Mammary epithelial cell (primary cell): ENCODE measurements at regions not wholly inside any gene's neighbourhood (a gene's known extent, or its start where the extent isn't known, plus 50 kb on each side); places are given as distances from the start of the nearest gene placed in this dataset.

ENCODE experiments used
- EZH2 ChIP-seq: IDR thresholded peaks from 2 replicates; pipeline ENCODE4 v1.6.1; 2012; ENCODE audit warnings: low read length, inconsistent platforms, borderline replicate concordance
- TF ChIP-seq, protein P1 (sequence below), 2 donors: IDR thresholded peaks in 1 of 2; conservative IDR thresholded peaks in 1 of 2; 2 replicates each; pipeline ENCODE4 v1.5.1; 2011 to 2012; ENCODE audit warnings: inconsistent platforms in 2 of 2, low read length in 2 of 2, mild to moderate bottlenecking in 2 of 2, control low read depth in 1 of 2, low read depth in 1 of 2; ENCODE audit not compliant: insufficient read depth in 1 of 2; ENCODE audit errors: extremely low read depth in 1 of 2

DNA sequence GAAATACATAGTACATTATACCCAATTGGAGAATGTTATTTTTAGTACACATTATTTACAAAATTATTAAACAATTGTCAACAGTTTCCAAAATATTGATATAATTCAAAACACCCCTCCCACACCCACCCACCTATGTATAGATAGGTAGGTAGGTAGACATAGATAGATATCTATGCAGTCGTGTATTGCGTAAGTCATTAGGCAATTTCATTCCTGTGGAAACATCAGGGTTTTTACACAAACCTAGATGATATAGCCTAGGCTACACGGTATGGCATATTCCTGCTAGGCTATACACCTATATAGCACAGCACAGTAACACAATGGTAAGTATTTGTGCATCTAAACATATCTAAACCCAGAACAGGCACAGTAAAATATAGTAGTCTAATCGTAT, 377.3 kb downstream of the ANXA1 start:
- TF ChIP-seq, protein P1, sequence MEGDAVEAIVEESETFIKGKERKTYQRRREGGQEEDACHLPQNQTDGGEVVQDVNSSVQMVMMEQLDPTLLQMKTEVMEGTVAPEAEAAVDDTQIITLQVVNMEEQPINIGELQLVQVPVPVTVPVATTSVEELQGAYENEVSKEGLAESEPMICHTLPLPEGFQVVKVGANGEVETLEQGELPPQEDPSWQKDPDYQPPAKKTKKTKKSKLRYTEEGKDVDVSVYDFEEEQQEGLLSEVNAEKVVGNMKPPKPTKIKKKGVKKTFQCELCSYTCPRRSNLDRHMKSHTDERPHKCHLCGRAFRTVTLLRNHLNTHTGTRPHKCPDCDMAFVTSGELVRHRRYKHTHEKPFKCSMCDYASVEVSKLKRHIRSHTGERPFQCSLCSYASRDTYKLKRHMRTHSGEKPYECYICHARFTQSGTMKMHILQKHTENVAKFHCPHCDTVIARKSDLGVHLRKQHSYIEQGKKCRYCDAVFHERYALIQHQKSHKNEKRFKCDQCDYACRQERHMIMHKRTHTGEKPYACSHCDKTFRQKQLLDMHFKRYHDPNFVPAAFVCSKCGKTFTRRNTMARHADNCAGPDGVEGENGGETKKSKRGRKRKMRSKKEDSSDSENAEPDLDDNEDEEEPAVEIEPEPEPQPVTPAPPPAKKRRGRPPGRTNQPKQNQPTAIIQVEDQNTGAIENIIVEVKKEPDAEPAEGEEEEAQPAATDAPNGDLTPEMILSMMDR (conservative IDR thresholded peaks at IDR 0.05 in 1 of 2, IDR thresholded peaks at IDR 0.05 in 1 of 2; ENCODE audit: extremely low read depth in 1 of 2, insufficient read depth in 1 of 2, low read depth in 1 of 2, low read length in 2 of 2): no peak
- no peak for TF ChIP-seq EZH2
